ENCODE measurements at regions not wholly inside any gene's neighbourhood (a gene's known extent, or its start where the extent isn't known, plus 50 kb on each side); places are given as distances from the start of the nearest gene placed in this dataset.

GRCh38 chr7:67553378-67553777 is 556.7 kb downstream of the TYW1 start:
- DNase-seq (ENCODE audit: low read depth) = no peak

- no peak for DNase-seq (ENCODE audit: low read depth)
Observed at GRCh38 chr7:67554986-67555385, 558.4 kb downstream of the TYW1 start.

GRCh38 chr7:67564959-67565358 is 568.3 kb downstream of the TYW1 start:
- no peak for DNase-seq (ENCODE audit: low read depth)

- DNase-seq (ENCODE audit: low read depth) = no peak
Observed at GRCh38 chr7:67566101-67566500, 569.5 kb downstream of the TYW1 start.

- DNase-seq (ENCODE audit: low read depth) = no peak
Observed at GRCh38 chr7:67571026-67571545, 574.5 kb downstream of the TYW1 start.

- DNase-seq (ENCODE audit: low read depth) = no peak
Observed at GRCh38 chr7:67573639-67574038, 577.0 kb downstream of the TYW1 start.

- no peak for DNase-seq (ENCODE audit: low read depth)
Observed at GRCh38 chr7:67588631-67589030, 592.0 kb downstream of the TYW1 start.

GRCh38 chr7:67589183-67589582 is 592.5 kb downstream of the TYW1 start:
- DNase-seq (ENCODE audit: low read depth) = no peak

GRCh38 chr7:67590649-67591048 is 594.0 kb downstream of the TYW1 start:
- no peak for DNase-seq (ENCODE audit: low read depth)

- DNase-seq (ENCODE audit: low read depth) = no peak
Observed at GRCh38 chr7:67593794-67594193, 597.2 kb downstream of the TYW1 start.

GRCh38 chr7:67595431-67596180 is 599.0 kb downstream of the TYW1 start:
- no peak for DNase-seq (ENCODE audit: low read depth)

GRCh38 chr7:67597161-67597560 is 600.5 kb downstream of the TYW1 start:
- no peak for DNase-seq (ENCODE audit: low read depth)

GRCh38 chr7:67598469-67598868 is 601.8 kb downstream of the TYW1 start:
- DNase-seq (ENCODE audit: low read depth) = no peak

GRCh38 chr7:67599331-67600062 is 602.9 kb downstream of the TYW1 start:
- DNase-seq (ENCODE audit: low read depth) = no peak

GRCh38 chr7:67602246-67602887 is 605.7 kb downstream of the TYW1 start:
- no peak for DNase-seq (ENCODE audit: low read depth)

- DNase-seq (ENCODE audit: low read depth) = no peak
Observed at GRCh38 chr7:67604461-67605386, 608.1 kb downstream of the TYW1 start.

GRCh38 chr7:67608806-67609205 is 612.2 kb downstream of the TYW1 start:
- DNase-seq (ENCODE audit: low read depth) = no peak

- no peak for DNase-seq (ENCODE audit: low read depth)
Observed at GRCh38 chr7:67610897-67611296, 614.3 kb downstream of the TYW1 start.

- DNase-seq (ENCODE audit: low read depth) = no peak
Observed at GRCh38 chr7:67614843-67615242, 618.2 kb downstream of the TYW1 start.

- DNase-seq (ENCODE audit: low read depth) = no peak
Observed at GRCh38 chr7:67616517-67616916, 619.9 kb downstream of the TYW1 start.

GRCh38 chr7:67618556-67619162 is 622.0 kb downstream of the TYW1 start:
- DNase-seq (ENCODE audit: low read depth) = no peak

All from HS-27A (cell line).